ENCODE measurements at regions not wholly inside any gene's neighbourhood (a gene's known extent, or its start where the extent isn't known, plus 50 kb on each side); places are given as distances from the start of the nearest gene placed in this dataset.

GRCh38 chr17:77898521-77899434, 59.7 kb upstream of the TNRC6C start:
- ATAC-seq (ENCODE audit: low FRiP score in 2 of 2) (no peak), DNase-seq (no peak)
- WGBS, 2 donors = 65 to 68% methylated on average over 9 to 18 of the region's 18 CpGs
- Histone ChIP-seq H3K4me3 (no peak overlapping the region), H3K9me3 (no peaks in the 10 kb centered on the region), H3K4me1 (peaks cover 0 to 2% (median 0%) of the 10 kb centered on the region in 4 donors), H3K27me3 (no peaks in the 10 kb centered on the region), H3K36me3 (no peaks in the 10 kb centered on the region), H3K27ac (no peak overlapping the region)
- no peak for TF ChIP-seq POLR2AphosphoS5 (IDR thresholded peaks at IDR 0.05)
- no peak for TF ChIP-seq POLR2A (IDR thresholded peaks at IDR 0.05)
- no peak for TF ChIP-seq CTCF (IDR thresholded peaks at IDR 0.05)
- TF ChIP-seq EP300 (IDR thresholded peaks at IDR 0.05) = no peak

GRCh38 chr17:77899498-77899897, 59.0 kb upstream of the TNRC6C start:
- no peaks in the 10 kb centered on the region for H3K9me3 ChIP-seq
- DNase-seq (peak in 1 of 2 donors; percentile 45), ATAC-seq (ENCODE audit: low FRiP score in 2 of 2) (peak in 1 of 2 donors; percentile 17)
- no peak overlapping the region for H3K27ac ChIP-seq
- no peak for TF ChIP-seq CTCF (IDR thresholded peaks at IDR 0.05)
- TF ChIP-seq POLR2A (IDR thresholded peaks at IDR 0.05) = no peak
- no peak for TF ChIP-seq POLR2AphosphoS5 (IDR thresholded peaks at IDR 0.05)
- TF ChIP-seq EP300 (IDR thresholded peaks at IDR 0.05) = no peak
- no peak overlapping the region for H3K4me3 ChIP-seq
- no peaks in the 10 kb centered on the region for H3K27me3 ChIP-seq
- H3K36me3 ChIP-seq = no peaks in the 10 kb centered on the region
- H3K4me1 ChIP-seq = peaks cover 0 to 2% (median 0%) of the 10 kb centered on the region in 4 donors
- 44 to 48% methylated on average over 2 to 7 of the region's 7 CpGs for WGBS, 2 donors

GRCh38 chr17:77901481-77901880, 57.0 kb upstream of the TNRC6C start:
- ATAC-seq (ENCODE audit: low FRiP score in 2 of 2) = no peak
- Histone ChIP-seq H3K27ac (no peak overlapping the region), H3K4me1 (peaks cover 0 to 2% (median 0%) of the 10 kb centered on the region in 4 donors), H3K4me3 (no peak overlapping the region), H3K27me3 (no peaks in the 10 kb centered on the region), H3K9me3 (no peaks in the 10 kb centered on the region), H3K36me3 (no peaks in the 10 kb centered on the region)
- WGBS, 2 donors = 89 to 100% methylated on average over 2 of the region's 2 CpGs
- DNase-seq = no peak
- TF ChIP-seq POLR2AphosphoS5 (IDR thresholded peaks at IDR 0.05) (no peak), POLR2A (IDR thresholded peaks at IDR 0.05) (no peak), CTCF (IDR thresholded peaks at IDR 0.05) (no peak), EP300 (IDR thresholded peaks at IDR 0.05) (no peak)

- no peak overlapping the region for H3K4me3 ChIP-seq
- H3K9me3 ChIP-seq = no peaks in the 10 kb centered on the region
- no peaks in the 10 kb centered on the region for H3K36me3 ChIP-seq
- TF ChIP-seq CTCF (IDR thresholded peaks at IDR 0.05) (no peak), EP300 (IDR thresholded peaks at IDR 0.05) (no peak)
- ATAC-seq (ENCODE audit: low FRiP score in 2 of 2) (no peak), DNase-seq (no peak)
- H3K4me1 ChIP-seq = no peaks in the 10 kb centered on the region
- H3K27me3 ChIP-seq = no peaks in the 10 kb centered on the region
- WGBS, 2 donors = 65 to 71% methylated on average over 10 to 11 of the region's 14 CpGs
- no peak overlapping the region for H3K27ac ChIP-seq
Measured at GRCh38 chr17:77905266-77905665, 53.2 kb upstream of the TNRC6C start.

- Histone ChIP-seq H3K27ac (no peak overlapping the region), H3K9me3 (no peaks in the 10 kb centered on the region), H3K4me1 (no peaks in the 10 kb centered on the region), H3K36me3 (no peaks in the 10 kb centered on the region), H3K4me3 (no peak overlapping the region), H3K27me3 (no peaks in the 10 kb centered on the region)
- DNase-seq (no peak), ATAC-seq (ENCODE audit: low FRiP score in 2 of 2) (no peak)
- 84% methylated on average over 9 of the region's 9 CpGs for WGBS, 2 donors
- TF ChIP-seq CTCF (IDR thresholded peaks at IDR 0.05) (no peak), POLR2A (IDR thresholded peaks at IDR 0.05) (no peak), POLR2AphosphoS5 (IDR thresholded peaks at IDR 0.05) (no peak), EP300 (IDR thresholded peaks at IDR 0.05) (no peak)
Measured at GRCh38 chr17:77905766-77906165, 52.7 kb upstream of the TNRC6C start.

All from upper lobe of left lung (tissue), 6 donors.